ENCODE measurements at regions not wholly inside any gene's neighbourhood (a gene's known extent, or its start where the extent isn't known, plus 50 kb on each side); places are given as distances from the start of the nearest gene placed in this dataset.

DNA sequence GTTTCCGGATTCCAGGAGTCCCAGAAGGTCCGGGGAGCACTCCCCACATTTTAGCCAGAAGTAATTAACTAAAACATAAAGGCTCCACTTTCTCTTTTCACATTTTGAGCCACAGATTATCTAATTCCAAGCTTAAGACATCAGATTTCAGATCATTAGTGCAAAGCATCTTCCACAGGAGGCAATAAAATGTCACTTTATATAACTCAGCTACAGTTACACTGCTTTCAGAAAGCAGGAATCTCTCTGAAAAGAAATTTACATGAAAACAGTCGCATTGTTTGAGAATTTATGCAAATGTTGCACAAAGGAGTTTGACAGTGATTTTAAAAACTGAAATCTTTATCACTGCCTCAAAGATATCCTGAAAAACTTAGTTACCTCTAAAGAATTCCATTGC, 99.7 kb downstream of the LMO4 start:
- TF ChIP-seq, protein P1, sequence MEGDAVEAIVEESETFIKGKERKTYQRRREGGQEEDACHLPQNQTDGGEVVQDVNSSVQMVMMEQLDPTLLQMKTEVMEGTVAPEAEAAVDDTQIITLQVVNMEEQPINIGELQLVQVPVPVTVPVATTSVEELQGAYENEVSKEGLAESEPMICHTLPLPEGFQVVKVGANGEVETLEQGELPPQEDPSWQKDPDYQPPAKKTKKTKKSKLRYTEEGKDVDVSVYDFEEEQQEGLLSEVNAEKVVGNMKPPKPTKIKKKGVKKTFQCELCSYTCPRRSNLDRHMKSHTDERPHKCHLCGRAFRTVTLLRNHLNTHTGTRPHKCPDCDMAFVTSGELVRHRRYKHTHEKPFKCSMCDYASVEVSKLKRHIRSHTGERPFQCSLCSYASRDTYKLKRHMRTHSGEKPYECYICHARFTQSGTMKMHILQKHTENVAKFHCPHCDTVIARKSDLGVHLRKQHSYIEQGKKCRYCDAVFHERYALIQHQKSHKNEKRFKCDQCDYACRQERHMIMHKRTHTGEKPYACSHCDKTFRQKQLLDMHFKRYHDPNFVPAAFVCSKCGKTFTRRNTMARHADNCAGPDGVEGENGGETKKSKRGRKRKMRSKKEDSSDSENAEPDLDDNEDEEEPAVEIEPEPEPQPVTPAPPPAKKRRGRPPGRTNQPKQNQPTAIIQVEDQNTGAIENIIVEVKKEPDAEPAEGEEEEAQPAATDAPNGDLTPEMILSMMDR (IDR thresholded peaks at IDR 0.05; ENCODE audit: low read depth, low read length, missing input control) = no peak
- no peak for TF ChIP-seq YY1 (IDR thresholded peaks at IDR 0.05)
- TF ChIP-seq JUND (IDR thresholded peaks at IDR 0.05) = no peak
- TF ChIP-seq, protein P2, sequence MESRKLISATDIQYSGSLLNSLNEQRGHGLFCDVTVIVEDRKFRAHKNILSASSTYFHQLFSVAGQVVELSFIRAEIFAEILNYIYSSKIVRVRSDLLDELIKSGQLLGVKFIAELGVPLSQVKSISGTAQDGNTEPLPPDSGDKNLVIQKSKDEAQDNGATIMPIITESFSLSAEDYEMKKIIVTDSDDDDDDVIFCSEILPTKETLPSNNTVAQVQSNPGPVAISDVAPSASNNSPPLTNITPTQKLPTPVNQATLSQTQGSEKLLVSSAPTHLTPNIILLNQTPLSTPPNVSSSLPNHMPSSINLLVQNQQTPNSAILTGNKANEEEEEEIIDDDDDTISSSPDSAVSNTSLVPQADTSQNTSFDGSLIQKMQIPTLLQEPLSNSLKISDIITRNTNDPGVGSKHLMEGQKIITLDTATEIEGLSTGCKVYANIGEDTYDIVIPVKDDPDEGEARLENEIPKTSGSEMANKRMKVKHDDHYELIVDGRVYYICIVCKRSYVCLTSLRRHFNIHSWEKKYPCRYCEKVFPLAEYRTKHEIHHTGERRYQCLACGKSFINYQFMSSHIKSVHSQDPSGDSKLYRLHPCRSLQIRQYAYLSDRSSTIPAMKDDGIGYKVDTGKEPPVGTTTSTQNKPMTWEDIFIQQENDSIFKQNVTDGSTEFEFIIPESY (IDR thresholded peaks at IDR 0.05) = no peak
- TF ChIP-seq, protein P3, sequence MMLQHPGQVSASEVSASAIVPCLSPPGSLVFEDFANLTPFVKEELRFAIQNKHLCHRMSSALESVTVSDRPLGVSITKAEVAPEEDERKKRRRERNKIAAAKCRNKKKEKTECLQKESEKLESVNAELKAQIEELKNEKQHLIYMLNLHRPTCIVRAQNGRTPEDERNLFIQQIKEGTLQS (IDR thresholded peaks at IDR 0.05) = no peak
- TF ChIP-seq TAF1 (conservative IDR thresholded peaks at IDR 0.05) = no peak
- TF ChIP-seq NR2F2 (IDR thresholded peaks at IDR 0.05) = no peak
- TF ChIP-seq, protein P4, sequence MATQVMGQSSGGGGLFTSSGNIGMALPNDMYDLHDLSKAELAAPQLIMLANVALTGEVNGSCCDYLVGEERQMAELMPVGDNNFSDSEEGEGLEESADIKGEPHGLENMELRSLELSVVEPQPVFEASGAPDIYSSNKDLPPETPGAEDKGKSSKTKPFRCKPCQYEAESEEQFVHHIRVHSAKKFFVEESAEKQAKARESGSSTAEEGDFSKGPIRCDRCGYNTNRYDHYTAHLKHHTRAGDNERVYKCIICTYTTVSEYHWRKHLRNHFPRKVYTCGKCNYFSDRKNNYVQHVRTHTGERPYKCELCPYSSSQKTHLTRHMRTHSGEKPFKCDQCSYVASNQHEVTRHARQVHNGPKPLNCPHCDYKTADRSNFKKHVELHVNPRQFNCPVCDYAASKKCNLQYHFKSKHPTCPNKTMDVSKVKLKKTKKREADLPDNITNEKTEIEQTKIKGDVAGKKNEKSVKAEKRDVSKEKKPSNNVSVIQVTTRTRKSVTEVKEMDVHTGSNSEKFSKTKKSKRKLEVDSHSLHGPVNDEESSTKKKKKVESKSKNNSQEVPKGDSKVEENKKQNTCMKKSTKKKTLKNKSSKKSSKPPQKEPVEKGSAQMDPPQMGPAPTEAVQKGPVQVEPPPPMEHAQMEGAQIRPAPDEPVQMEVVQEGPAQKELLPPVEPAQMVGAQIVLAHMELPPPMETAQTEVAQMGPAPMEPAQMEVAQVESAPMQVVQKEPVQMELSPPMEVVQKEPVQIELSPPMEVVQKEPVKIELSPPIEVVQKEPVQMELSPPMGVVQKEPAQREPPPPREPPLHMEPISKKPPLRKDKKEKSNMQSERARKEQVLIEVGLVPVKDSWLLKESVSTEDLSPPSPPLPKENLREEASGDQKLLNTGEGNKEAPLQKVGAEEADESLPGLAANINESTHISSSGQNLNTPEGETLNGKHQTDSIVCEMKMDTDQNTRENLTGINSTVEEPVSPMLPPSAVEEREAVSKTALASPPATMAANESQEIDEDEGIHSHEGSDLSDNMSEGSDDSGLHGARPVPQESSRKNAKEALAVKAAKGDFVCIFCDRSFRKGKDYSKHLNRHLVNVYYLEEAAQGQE (IDR thresholded peaks at IDR 0.05) = no peak
- TF ChIP-seq RAD21 (IDR thresholded peaks at IDR 0.05) = no peak
- TF ChIP-seq RXRA (IDR thresholded peaks at IDR 0.05) = no peak
